ENCODE measurements at regions not wholly inside any gene's neighbourhood (a gene's known extent, or its start where the extent isn't known, plus 50 kb on each side); places are given as distances from the start of the nearest gene placed in this dataset.

DNA sequence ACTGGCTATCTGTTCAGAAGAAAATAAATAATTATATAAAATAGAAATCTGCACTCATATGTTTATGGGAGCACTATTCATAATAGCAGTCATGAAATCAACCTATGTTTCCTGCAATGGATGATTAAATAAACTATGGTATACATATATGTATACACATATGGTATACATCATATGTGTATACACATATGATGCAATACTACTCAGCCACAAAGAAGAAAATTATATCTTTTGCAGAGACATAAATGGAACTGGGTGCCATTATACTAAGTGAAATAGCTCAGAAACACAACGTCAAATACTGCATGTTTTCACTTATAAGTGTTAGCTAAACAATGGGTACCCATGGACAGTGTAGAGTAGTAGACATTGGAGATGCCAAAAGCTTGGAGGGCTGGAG lies 381.2 kb upstream of the LRFN5 start:
- no peak for TF ChIP-seq POLR2A (IDR thresholded peaks at IDR 0.05)
- TF ChIP-seq, protein P1, sequence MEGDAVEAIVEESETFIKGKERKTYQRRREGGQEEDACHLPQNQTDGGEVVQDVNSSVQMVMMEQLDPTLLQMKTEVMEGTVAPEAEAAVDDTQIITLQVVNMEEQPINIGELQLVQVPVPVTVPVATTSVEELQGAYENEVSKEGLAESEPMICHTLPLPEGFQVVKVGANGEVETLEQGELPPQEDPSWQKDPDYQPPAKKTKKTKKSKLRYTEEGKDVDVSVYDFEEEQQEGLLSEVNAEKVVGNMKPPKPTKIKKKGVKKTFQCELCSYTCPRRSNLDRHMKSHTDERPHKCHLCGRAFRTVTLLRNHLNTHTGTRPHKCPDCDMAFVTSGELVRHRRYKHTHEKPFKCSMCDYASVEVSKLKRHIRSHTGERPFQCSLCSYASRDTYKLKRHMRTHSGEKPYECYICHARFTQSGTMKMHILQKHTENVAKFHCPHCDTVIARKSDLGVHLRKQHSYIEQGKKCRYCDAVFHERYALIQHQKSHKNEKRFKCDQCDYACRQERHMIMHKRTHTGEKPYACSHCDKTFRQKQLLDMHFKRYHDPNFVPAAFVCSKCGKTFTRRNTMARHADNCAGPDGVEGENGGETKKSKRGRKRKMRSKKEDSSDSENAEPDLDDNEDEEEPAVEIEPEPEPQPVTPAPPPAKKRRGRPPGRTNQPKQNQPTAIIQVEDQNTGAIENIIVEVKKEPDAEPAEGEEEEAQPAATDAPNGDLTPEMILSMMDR (IDR thresholded peaks at IDR 0.05), result no peak
